NCI-H510A treated with DMSO at 0.1 percent for 48 hours (cell line): ENCODE measurements at regions not wholly inside any gene's neighbourhood (a gene's known extent, or its start where the extent isn't known, plus 50 kb on each side); places are given as distances from the start of the nearest gene placed in this dataset.
A peak's percentile ranks its signal among the peaks of the same experiment; 100 is the strongest.

Experiments
- DNase-seq: peaks from one replicate; lab custom pipeline; 2025; lab: John Stamatoyannopoulos, UW

DNA sequence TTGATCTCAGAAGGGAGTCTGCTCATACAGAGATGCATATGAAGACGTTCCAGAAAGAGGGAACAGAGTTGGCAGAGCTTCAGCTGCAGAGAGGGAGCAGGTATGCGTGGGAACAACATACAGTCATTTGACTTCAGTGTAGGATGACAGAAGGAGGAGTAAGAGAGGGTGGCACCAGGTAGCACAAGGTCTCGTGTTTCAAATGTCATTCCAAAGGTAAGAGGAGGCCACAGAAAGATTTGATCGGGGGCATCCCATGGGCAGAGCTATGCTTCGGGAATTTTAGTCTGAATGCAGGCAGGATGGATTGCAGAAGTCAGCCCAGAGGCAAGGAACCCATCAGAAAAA is 367.1 kb downstream of the CDK5RAP2 start:
- no peak for DNase-seq

DNA sequence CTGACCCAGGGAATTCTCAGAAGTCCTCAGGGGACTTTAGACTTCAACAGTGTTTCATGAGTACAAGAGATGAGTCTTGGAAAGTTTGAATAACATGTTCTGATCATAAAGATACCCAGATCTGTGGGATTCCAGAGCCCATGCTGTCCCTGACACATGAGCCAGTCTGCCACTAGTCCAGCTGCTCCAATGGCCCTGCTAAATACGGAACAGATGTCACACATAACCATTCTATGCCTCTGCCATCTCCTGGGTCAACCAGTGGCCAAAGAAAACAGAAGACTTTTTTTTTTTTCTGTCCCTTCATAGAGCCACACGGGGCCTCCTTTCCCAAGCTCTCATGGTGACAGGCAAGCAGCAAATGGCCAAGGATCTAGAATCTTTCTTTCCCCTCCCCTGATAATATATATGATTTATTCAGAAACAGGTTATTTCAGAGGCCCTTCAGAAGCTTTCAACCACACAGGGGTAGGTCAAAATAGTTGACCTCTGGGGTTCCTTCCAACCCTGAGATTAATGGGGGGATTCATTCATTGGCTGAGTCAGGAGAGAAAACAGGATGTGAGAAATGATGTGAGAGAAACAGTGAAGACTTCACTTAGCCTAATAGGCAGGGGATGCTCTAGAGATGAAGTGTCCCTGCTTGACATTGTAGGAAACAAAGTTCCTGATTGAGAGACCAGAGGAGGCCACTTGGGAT is 367.7 kb downstream of the CDK5RAP2 start:
- no peak for DNase-seq

DNA sequence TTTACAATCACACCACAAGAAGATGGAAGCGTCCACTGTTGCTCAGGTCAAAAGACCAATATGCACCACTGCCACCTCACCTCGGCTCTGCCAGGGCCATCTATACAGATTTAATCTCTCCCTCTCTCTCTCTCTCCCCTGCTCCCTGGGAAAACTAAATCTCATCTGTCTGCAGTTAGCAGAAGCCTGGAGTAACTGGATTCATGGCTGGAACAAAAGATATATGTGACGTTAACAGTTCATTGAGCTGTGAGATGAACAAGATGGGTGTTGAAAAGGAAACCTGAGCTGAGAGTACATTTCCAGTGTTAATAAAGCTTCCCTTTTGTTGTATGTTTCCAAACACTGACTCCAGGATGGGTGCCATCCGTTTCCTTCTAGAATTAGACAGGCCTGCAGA is 369.7 kb downstream of the CDK5RAP2 start:
- DNase-seq = no peak

DNA sequence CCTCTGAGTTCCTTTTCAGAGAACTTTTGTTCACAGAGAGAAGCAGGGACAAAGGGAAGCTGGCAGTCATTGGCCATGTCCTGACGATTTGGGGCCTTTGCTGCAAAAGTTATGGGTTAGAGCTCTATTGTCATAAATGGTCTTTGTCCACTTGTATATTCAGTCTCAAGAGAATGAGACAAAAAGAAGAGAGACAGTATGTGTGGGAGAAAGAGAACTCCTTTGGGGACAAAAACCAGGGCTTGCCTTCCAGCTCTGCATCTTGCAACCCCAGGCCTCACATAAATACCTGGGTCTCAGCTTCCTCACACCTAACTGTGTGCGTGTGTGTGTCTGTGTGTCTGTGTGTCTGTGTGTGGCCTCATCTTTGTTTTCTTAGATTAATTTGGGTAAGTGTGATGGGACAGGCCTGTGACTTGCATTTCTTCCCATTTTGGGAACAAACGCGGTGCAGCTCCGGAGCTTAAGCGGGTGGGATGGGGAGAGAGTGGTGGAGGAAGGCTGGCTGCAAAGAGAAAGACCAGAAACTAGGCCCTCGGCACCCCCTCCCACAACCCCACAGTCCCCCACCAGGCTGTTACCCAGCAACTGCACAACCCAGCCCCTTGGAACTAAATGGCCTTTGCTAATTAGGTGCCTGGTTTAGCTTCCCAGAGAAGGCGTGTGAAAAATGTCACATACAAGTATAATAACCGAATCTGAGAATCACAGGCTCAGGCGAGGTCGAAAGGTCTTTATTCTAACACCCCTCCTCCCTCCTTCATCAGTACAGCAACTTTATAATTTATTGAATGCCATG is 376.9 kb downstream of the CDK5RAP2 start:
- no peak for DNase-seq

DNA sequence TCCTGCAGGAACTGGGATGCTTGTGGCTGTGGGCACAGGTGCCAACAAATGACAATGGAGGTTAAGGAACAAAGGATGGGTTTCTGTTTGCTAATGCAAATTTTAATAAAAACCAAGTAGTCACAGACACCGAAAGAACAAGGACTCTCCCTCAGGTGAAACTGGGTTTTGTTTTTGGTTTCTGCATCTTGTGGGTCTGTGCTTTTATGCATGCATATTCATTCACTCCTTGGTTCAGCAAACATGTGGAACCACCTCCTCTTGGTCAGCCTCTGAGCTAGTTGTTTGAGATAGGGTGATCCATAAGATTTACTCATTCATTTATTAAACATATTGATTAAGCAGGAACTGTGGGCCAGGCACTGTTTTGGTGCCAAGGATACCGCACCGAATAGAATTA is 381.9 kb downstream of the CDK5RAP2 start:
- no peak for DNase-seq

DNA sequence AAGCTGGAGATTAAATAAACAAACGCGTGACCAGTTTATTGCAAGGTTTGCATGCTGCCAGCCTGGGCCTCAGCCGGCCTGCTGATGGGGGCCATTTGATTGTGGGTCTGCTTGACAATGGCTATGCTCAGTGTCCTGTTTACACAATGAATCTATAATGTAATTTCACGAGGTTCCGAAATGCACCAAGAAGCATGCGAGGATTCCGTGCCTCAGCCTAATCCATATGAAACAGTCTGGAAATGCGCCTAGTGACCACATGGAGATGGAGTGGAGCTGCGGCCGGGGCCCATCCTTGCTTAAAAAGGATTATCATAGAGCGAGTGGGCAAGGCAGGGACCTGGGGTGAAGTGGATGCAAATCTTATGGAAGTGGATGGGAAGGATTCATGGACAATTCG is 382.4 kb downstream of the CDK5RAP2 start:
- DNase-seq = no peak

DNA sequence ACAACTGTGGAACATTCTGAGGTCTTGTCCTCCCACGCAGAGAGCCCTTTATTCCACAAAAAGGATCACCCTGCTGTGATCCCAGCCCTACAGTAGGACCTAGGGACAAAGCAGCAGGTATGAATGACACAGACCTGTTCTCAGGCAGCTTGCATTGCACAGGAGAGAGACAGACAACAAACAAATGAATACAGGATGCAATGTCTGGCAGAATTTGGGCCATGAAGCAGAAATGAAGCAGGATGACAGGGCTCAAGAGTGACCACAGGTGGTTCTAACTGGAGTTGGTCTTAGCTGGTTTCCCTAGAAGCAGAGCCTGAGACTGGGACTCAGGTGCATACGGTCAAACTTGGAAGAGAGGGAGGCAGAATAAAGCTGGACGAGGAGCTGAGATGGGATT is 388.8 kb downstream of the CDK5RAP2 start:
- no peak for DNase-seq

DNA sequence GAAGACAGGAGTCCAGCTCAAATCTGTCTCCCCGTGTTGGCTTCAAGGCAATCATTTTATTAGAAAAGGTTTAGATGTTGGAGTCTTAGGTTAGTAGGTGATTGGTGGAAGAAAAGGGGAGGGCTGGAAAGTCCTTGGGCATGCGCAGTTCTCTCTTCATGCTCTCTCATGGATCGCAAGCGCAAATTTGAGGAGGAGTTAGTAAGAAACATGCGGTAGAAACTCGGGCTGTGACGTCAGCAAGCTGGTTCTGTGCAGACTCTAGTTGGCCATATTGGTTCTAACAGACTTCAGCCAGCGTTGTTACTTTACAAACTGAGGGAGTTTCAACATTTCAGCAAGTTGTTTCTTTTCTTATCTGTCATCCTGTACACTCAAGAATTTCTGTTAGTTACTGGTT is 392.2 kb downstream of the CDK5RAP2 start:
- no peak for DNase-seq

DNA sequence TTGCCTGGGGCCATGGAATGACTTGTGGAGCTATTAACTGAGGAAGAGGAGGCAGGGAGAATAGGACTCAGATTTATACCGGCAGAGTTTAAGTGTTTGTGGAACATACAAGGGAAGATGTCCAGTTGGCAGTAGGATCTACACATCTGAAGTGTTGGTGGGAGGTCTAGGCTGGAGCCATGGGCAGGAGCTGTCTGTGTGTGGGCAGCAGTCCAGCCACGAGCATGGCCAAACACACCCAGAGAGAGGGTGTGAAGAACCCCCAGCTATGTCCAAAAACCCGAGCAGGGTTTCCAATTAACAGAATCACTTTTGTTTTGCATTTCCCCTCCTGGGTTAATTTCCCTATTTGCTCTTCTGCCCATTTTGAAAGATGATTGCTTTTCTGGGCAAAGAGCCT is 393.7 kb downstream of the CDK5RAP2 start:
- DNase-seq = no peak

DNA sequence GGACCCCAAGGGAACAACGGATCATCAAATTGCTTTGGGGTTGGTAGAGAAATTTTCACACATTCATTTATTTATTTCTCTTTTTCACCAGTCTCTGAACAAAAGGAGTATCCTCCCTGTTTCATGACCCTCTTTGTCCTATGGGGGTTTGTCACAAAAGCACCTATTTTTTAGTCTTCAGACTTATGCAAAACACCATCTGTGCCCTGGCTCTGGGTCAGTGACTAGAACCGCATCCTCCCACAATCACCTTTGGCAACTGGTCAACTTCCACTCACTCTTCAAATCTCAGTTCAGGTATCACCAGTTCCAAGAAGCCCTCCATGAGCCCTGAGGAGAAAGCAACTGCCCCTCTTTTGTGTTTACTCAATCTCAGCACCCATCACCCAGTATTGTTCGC is 395.7 kb downstream of the CDK5RAP2 start:
- no peak for DNase-seq

DNA sequence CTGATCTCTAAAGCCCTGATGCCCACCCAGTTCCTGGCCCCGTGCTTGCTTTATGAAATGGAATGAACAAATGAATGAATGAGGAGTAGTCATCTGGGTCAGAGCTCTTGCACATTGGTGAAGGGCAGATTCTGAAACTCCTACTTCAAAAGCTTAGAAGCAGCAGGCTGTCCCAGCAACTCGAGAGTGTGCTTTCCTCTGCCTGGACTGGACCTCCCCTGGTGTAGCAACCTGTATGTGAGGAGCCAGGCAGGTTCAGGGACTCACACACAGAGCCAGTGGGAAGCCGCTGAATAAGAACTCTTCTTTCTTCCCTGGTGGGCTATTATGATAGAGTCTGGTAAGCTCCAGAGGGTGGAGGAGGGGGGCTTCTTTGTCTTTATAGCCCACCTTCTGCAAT is 396.4 kb downstream of the CDK5RAP2 start:
- DNase-seq = no peak

DNA sequence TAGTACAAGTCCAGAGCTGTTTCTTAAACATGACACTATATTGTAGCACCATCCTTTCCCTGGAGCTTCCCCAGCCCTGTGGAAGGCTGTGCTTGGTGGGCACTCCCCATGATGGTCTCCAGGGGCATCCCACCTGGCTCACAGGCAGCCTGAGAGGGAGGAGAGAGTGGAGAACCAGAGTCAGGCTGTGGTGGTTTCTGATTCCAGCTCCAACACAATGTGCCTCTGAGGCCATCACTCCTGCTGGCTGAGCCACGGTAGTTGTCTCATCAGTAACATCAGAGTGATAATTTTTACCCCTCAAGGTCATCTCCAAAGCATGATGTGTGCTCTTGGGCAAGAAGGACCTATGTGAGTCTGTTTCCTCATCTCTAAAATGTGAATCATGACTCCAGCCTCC is 398.0 kb downstream of the CDK5RAP2 start:
- DNase-seq = no peak

DNA sequence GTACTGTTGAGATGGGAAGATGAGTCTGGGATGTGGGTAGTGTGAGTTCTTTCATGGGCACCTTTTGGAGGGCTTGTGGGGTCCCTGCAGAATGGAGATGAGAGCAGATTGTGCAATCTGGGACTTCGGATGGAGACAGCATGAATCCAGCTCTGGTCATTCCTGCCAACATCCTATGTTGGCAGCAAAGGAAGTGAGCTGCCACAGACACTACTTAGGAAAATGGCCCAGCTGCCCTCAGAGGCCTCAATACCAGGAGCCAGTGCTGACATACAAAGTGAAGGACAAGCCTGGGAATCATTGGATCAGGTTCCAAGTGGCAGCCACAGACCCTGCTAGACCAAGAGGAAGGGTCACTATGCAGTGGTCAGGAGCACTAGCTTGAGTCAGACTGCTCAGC is 402.8 kb downstream of the CDK5RAP2 start:
- DNase-seq = no peak

DNA sequence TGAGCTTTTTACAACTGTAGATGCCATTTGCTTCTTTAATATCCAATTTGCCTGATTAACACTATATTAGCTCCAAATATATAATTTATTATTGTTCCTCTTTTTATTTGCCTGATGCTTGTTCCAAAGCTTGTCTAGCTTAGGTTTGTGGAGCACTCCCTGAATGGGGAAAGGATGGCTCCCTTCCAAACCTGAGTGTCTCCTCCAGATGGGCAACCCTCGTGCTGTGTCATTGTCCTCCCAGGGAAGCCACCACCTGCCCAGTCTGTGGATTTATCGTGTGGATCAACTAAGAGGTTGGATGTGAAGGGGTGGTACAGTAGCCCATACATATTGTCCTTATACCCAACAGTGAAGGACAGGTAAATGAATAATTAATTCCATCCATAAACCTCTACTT is 404.9 kb downstream of the CDK5RAP2 start:
- DNase-seq = no peak

DNA sequence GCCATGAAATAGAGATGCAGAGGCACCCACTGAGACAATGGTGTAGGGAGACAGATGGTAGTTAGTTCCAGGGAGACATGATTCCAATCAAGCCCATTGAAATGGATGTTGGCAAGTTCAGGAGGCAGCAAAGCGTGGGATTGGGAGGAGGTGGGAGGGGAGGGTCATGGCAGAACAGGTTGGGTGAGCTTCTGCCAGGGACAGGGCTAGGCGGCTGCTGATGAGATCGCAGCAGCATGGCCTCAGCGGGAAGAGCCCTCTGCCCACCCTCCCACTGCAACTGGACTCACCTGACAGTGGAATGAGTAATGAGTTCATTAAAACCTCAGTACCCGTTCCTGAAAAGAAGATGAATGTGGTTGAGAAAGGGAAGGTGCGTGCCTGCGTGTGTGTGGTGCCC is 418.2 kb downstream of the CDK5RAP2 start:
- peak; percentile 73 for DNase-seq

DNA sequence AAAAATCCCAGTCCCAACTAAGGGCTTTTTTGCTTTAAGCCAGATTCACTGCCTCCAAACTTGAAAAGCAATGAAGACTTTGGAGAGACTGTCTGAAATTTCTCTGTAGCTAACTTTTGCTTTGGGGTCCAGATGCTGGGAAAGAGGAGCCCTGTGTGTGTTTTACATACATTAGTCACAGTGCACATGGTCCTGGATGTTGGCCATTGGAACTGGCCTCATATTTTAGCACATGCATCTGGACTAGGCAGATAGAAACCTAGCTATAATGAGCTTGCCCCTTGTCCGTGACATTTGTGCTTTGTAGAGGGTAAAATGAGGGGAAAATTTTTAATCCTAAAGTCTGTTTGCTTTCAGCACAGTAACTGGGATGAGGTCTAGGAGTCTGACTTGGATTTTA is 421.7 kb downstream of the CDK5RAP2 start:
- DNase-seq = no peak

DNA sequence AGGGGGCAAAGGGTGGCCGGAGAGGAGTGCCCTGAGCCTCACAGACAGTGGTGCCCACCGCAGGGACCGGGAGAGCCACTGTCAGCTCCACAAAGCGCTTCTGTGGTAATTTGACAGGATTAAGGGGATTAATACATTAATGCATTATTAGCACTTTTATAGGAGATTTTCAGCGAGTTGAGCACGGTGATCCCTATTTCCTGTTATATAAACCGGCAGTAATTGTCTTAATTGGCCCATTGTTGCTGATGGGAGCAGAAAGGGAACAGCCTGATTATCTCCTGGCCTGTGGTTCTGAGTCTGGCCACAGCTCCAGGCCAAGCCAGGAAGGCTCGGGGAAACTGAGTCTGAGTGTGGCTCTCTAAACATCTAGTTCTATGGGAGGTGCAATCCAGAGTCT is 423.6 kb downstream of the CDK5RAP2 start:
- no peak for DNase-seq

DNA sequence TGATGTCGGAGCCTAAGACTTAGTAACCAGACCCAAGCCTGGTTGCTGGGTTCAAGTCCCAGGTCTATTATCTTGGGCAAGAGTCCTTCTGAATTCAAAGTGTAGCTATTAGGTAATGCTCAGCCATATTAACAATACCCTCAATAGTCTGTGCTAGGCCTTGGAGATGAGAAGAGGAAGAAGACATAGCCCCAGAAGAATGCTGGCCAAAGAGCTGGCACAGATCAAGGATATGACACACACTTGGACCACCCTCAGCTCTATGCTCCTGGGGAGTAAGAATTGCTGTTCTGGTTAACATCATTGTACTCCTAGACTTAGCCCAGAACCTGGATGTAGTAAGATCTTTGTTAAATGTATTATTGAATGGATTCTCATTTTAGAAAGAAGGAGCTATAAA is 426.7 kb downstream of the CDK5RAP2 start:
- DNase-seq = no peak

DNA sequence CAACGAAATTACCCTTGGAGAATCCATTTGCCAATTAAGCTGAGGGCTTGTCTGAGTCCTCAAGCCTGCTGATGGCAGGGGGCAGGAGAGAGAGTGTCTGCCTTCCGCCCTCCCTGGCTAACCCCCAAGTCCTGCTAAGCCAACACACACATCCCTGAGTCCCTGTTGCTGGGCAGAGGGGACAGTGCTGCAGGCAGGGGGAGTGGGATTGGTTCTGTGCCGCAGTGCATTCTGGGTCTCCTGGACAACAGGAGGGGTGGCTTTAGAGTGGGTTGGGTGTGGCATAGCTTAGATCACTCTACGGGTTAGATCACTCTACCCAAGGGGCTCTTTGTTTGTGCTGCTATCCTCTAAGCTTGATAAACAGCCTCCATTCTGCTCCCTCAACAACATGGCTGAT is 427.7 kb downstream of the CDK5RAP2 start:
- no peak for DNase-seq

DNA sequence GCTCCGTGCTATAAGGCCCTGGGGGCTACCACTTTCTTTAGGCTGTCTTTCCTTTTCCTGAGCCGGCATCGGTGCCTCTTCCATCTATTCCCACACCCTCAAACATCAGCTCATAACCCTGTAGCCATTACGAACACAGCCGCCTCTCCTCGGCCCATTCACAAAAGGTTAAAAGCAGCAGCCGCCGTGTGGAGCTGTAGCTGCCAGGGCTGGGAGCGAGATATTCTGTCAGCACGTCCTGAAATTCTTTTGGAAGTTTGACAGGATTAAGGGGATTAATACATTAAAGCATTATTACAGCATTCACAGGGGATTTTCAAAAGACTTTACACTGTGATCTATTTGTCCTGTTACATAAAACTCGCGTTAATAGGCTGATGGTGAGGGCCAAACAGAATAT is 428.2 kb downstream of the CDK5RAP2 start:
- DNase-seq = no peak

DNA sequence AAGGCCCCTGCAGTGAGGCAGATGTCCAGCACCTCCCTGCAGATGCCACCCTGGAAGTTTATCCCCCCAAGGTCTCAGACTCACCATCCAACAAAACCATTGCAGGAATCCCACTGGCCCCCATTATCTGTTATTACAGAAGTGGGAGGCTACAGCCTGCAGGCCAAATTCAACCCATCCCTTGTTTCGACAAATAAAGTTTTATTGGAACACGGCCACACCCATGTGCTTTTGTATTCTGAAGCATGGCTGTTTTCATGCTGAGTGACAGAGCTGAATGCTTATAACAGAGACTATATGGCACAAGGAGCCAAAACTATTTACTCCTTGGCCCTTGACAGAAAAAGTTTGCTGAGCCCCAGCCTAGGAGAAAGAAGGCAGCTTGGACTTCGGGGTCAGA is 428.8 kb downstream of the CDK5RAP2 start:
- no peak for DNase-seq

DNA sequence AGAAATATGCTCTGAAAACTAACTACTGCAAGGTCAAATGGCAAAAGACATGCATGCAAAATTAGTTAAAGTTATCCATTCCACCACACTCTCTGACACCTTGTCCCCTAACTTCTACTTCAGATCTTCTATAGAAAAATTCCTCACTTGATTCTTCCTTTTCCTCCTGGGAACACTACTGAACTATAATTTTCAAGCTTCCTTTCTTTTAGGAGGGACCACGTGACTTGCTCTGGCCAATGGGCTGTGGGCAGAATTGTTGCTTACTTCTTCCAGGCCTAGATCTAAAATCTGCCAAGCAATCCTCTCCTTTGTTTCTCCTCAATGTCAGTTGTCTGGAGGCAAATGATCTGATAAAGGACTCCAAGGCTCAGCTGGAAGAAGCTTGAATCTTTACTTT is 441.0 kb downstream of the CDK5RAP2 start:
- no peak for DNase-seq

DNA sequence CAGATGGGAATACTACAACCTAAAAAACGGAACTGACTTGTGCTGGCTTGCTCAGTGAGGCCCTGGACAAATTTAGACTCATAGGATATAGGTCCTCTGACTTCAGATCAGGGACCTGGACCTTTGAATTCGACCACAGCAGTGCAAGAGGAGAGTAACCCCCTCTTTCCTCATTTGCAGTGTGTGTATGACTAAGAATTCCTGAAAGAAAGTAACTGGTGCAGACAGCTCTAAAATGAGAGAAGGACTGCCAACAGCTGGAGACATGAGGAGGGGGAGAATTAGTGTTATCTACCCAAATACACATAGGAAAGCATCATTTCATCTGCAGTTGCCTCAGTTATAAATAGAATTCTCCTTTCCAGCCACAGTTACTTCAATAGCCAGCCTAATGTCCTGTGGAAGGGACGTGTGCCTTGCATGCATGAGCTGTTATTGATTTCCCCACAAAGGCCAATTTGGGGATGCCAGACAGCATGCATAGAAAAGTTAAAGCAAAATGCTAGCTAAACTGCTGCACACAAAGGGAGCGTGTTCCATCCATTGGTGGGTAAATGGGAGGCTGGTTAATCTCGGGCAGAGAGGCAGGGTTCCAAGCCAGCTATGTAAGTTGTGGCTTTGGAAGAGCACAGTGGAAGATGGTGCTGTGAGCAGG is 442.7 kb downstream of the CDK5RAP2 start:
- no peak for DNase-seq
